Stimulated activated CD4-positive, alpha-beta T cell treated with anti-CD3 and anti-CD28 coated beads, Interleukin-1b, Interleukin-23, amount 100 ng/mL, for 4 hours (primary cell): ENCODE measurements at regions not wholly inside any gene's neighbourhood (a gene's known extent, or its start where the extent isn't known, plus 50 kb on each side); places are given as distances from the start of the nearest gene placed in this dataset.
"Not testable (repeated sequence)": the region's sequence is repeated elsewhere in the genome, so short reads cannot be mapped to it uniquely, and the experiment has no call there.

ENCODE experiments used
- DNase-seq, 2 donors: peaks; one replicate each; pipeline ENCODE4 v3.0.0-alpha.2; 2020; ENCODE audit warnings: low read depth in 2 of 2

DNA sequence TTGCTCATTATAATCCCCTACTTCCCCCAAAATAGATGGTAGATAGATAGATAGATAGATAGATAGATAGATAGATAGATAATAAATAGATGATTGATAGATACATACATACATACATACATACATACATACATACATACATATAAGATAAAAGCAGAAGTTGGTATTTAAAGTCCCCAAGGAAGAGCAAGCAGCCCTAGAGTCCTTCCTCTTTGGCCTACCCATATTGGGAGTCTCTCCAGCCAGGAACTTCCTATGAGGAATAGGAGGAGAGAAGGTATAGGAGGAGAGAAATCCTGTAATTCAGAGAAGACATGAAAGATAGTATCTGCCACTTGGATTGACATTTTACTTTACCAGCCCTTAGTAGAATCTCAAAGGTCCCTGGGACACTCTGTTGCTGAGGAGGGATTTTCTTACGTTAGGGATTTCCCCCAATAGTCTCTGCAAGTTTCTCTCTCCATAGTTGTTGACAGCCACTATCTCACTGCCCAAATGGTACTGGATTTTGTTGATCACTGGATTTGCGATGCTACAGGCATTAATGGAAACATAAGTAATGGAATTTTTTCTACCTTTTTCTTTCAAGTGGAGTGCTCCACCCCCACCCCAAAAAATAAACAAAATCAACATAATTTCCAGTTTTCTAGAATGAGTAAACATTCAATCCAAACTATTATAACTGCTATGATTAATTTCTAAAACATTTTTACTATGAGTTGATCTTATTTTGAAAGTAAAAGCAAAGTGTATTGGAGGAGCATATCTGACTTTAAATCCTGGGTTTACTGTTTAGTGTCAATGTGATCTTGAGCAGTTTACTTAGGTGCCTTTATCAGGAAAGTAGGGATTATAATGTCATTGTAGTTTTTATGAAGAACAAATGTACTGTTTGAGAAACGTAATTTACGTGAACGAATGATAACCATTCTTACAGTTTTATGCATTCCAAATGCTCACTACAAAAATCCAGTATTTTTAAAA is 93.2 kb upstream of the TNFSF4 start:
- no peak for DNase-seq

DNA sequence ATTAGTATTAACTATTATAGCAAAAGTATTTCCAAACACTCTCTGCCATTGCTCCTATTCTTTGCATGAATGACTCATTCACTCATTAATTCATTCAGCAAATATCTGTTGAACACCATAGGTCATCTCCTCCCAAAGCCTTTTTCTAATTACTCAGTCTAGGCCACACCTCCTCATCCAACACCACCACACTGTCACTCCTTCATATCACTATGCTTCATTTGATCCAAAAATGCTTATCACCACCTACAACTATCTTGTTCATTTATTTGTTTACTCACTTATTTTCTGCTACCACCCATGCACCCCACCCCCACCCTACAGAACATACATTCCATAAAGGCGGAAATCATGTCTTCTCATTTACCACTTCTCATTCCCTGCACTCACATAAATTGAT is 94.4 kb upstream of the TNFSF4 start:
- no peak for DNase-seq

DNA sequence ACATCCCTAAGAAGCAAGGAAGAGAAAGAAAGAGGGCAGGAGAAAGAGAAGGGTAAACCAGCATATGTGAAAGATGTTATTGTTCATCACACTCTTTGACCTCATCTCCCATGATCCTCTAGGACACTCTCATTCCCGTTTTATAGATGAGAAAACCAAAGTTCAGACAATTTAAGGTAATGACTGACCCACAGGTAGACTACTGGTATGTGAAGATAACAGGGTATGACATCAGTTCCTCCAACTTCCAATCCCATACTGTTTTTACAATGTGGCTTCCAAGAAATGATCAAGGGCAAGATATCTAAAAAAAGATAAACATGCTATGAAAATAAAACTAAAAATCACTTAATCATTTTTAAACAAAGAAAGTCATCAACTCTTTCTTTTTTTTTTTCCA is 95.2 kb upstream of the TNFSF4 start:
- no peak for DNase-seq

DNA sequence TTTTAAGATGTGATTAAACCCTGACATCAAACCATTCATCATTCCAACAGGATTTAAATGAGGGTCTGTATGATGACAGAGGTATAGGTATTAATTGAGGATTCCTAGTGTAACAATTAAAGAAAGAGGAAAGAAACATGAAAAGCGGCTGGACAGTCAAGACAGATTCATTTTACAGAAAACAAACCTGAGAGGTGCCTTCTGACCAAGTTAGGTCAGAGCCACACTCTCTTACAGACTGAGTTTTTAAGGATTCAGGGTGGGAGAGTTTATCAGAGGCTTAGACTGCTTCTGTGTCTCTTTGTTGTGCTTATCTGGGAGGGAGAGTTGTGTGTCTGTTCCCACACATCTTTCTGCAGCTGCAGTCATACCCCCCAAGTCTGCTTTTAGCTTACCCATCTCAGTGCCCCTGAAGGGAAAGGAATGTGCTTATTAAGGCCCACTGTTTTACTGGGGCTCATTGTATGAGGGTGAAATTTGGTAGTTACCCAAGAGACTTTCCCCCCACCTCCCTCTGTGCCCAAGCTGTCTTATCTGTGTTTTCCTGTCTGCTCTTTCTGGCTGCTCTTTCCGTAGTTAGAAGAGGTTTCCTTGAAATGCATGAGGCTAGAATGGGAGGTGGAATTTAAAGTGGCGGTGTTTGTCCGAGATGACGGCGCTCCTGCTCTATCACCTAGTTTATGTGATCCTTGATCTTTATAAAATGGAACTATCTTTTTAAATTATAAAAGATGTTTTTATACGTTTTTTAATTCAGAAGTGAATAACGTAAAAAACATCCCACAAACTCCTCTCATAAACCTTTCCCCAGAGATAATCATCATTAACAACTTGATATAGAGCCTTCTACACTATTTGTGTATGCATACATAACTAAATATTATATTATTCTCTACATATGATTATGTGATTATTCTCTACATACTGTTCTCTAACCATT is 96.0 kb upstream of the TNFSF4 start:
- no peak for DNase-seq

DNA sequence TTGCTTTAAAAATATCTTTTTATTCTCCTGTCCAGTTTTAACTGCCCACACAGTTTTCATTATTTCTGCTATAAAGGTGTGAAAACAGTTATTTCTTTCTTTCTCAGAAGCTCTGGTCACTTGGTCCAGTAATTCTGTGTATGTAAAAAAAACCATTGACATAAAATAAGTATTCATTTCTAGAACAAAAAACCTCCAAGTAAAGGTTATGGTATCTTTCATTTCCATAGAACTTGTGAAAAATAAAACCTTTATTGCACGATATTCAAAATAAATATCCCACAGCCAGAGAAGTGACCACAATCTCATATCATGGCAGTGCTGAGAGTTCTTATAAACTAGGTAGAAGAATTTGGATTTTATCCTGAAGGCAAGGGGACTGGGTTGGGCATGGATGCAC is 96.9 kb upstream of the TNFSF4 start:
- DNase-seq: no peak

DNA sequence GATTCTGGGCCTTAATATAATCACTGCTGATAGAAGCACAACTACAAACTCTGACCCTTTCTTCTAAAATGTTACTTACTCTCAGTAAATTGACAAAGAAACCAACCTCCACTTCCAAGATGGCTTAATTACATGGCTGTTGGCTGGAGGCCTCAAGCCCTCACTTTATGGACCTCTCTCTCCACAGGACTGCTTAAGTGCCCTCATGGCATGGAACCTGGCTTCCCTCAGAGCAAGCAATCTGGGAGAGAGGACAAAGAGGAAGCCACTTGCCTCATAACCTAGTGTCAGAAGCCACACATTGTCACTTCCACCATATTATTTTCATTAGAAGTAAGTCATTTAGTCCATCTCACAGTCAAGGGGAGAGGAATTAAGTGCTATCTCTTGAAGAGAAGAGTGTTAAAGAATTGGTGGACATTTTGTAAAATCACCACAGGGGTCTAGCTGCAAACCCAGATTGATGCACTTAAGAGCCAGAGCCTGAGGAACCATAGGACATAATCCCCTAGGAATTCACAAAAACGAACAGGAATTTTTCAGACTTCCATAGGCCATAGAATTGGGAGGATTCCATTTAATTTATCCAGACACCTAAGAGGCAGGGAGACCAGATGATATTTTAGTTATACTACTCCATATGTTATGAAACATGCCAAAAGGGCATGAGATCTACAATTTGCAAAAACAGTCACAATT is 97.5 kb upstream of the TNFSF4 start:
- no peak for DNase-seq

DNA sequence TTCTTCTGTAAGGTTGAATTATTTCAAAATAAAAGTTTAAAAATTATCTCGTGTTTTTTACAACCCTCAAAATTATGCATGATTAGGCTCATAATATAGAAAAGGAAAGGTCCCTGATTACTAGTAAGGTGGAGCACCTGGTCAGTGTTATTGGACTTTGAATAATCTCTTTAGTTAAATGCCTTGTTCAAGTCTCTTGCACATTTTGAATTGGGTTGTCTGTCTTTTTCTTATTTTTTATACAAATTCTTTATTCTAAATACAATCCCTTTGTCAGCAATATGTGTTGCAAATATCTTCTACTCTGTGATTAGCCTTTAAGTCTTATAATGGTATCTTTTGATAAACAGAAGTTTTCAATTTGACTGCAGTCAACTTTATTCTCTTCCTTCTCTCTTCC is 100.7 kb upstream of the TNFSF4 start:
- no peak for DNase-seq

DNA sequence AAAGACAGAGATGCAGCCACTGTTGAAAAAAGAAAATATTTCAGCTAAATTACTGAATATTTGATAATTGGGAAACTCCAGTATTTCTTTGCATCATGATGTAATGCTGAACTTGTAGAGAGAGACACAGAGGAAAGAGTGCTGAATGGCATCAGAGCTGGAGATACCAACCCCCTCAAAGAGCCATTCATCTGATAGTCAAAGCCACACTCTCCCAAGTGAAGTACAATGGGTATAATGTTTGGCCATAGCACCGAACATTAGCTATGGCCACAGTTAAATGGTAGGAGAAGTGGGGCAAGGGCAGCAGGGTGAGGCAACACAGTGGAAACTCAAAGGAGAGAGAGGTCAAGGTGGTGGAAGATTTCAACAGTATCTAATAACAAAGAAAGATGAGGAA is 107.5 kb upstream of the TNFSF4 start:
- DNase-seq: no peak

DNA sequence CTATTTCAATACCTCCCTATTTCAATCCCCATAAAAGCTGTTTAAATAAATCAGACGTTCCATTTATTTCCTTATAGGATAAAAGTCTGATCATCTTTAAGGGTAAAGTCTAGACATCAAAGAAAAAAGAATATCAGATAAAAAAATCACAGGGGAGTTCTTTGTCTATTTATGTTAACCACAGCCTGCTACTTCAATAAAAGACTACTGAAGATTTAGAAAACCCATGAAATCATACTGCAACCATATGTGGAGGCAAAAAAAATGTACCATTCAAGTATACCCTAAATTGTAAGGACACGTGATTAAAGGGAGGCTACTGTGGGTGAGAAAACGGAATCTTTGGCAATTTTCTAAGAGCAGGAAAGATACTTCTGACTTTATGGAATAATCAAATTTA is 108.2 kb upstream of the TNFSF4 start:
- no peak for DNase-seq

DNA sequence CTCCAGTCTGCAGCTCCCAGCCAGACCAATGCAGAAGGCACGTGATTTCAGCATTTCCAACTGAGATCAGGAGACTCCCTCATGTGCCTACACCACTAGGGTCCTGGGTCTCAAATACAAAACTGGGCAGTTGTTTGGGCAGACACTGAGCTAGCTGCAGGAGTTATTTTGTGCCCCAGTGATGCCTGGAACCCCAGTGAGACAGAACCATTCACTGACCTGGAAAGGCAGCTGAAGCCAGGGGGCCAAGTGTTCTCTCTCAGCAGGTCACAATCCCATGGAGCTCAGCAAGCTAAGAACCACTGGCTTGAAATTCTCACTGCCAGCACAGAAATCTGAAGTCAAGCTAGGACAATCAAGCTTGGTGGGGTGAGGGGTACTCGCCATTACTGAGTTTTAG is 111.7 kb upstream of the TNFSF4 start:
- no peak for DNase-seq

DNA sequence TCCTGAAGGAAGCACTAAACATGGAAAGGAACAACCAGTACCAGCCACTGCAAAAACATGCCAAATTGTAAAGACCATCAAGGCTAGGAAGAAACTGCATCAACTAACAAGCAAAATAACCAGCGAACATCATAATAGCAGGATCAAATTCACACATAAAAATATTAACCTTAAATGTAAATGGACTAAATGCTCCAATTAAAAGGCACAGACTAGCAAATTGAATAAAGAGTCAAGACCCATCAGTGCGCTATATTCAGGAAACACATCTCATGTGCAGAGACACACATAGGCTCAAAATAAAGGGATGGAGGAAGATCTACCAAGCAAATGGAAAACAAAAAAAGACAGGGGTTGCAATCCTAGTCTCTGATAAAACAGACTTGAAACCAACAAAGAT is 117.2 kb upstream of the TNFSF4 start:
- not testable (repeated sequence) for DNase-seq

DNA sequence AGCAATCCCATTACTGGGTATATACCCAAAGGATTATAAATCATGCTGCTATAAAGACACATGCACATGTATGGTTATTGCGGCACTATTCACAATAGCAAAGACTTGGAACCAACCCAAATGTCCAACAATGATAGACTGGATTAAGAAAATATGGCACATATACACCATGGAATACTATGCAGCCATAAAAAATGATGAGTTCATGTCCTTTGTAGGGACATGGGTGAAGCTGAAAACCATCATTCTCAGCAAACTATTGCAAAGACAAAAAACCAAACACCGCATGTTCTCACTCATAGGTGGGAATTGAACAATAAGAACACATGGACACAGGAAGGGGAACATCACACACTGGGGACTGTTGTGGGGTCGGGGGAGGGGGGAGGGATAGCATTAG is 120.9 kb upstream of the TNFSF4 start:
- DNase-seq: not testable (repeated sequence)

DNA sequence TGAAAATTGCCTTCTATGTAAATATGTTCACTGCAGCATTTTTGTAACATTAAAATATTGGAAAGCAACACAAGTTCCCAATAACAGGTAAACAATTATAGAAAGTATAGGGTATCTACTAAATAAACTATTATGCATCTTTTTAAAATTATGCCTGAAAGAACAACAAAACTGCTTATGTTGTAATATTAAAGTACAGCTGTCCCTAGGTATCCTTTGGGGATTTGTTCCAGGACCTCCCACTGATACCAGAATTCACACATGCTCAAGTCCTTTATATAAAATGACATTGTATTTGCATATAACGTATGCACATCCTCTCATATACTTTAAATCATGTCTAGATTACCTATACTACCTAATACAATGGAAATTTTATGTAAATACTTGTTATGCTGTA is 121.8 kb upstream of the TNFSF4 start:
- DNase-seq: no peak

DNA sequence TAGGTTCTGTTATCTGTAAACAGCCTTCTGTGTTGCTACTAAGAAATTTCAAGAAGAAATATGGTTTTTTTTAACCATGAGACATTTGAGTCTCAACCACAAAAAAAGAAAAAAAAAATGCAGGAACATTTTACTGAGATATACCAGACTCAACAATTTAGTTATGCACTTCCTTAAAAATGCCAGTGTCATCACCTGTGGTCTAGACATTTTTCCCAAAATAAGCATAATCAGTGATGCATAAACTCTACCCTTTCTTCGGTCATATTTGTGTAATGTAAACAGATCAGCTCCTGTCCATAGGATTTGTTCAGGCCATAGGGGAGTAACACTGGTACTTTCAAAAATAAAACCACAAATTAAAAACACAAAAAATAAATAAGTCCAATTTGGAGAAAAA is 122.6 kb upstream of the TNFSF4 start:
- no peak for DNase-seq

DNA sequence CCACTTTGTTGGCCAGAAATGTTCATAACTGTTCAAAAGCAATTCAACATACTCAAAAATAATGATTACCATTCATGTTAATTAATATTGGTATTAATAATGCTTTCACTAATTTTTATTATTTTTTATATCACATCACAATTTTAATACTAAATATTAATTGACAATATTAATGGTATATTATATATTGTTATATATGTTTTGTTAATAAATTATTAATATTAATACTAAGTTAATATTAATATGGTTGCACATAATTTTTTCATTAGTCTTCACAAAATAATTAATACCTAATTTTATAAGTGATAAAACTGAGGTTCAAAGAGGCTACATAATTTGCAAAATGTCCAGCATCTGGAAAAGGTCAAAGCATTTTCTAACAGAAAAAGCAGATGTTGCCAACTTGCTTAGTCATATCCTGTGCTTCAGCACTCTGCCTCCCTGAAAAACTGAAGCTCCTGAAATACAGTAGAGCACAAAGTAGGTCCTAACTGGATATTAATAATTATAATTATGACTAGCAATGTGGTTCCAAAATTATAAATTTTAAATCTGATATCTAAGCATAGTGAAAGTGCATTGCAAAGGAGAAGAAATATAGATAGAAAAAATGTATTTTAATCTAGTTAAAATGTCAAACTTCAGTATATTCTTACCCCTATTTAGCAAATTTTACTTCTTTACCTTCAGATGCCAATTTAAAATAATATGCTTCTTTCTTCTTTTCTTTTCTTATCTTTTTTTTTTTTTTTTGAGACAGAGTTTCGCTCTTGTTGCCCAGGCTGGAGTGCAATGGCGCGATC is 123.2 kb upstream of the TNFSF4 start:
- DNase-seq: no peak

DNA sequence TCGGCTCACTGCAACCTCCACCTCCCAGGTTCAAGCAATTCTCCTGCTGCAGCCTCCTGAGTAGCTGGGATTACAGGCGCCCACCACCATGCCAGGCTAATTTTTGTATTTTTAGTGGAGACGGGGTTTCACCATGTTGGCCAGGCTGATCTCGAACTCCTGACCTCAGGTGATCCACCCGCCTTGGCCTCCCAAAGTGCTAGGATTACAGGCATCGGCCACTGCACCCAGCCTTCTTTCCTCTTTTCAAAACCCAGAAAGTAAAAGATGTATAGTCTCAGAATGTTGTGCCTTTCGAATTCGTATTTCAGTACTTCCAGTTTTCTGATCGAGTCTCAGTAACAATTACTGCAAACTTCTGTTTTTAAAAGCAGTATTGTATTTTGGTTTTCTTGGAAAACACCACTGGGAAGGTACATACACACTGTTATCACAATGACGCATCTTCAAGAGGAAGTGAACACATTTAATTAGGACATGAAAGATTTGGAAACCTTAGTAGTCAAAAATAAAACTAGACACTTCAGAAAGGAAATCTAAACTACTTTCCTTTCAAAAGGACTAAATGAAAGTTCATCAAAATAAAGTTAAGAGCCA is 123.9 kb upstream of the TNFSF4 start:
- DNase-seq: not testable (repeated sequence)

DNA sequence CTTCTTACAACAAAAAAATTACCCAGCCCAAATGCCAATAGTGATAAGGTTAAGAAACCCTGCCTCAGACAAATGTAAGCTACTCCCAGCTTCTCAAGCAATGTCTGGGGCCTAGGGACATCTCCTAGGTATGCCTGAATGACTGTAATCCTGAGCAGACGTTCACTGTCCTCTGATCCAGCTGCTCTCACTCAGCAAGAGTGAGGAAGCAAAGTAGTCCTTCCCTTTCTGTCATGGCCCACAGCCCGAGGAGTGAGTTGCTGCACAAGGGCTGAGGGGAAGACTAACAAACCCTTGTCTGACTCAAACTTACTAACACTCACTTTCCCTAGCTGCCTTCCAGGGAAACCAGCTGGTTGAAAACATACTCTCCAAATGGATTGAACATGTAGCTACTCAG is 124.9 kb upstream of the TNFSF4 start:
- DNase-seq: no peak

DNA sequence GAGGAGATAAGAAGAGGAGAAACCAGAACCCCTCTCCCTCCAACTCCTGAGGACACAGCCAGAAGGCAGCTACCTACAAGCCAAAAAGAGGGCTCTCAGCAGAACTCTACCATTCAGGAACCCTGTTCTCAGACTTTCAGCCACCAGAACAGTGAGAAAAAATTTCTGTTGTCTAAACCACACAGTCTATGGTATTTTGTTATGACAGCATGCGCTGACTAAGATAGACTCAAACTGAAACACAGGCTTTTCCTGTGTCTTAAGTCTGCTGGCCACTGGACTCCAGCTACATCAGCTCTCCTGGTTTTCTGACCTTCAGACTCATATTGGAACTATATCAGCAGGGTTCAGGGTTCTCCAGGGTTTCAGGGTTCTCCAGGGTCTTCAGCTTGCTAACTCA is 126.5 kb upstream of the TNFSF4 start:
- no peak for DNase-seq

DNA sequence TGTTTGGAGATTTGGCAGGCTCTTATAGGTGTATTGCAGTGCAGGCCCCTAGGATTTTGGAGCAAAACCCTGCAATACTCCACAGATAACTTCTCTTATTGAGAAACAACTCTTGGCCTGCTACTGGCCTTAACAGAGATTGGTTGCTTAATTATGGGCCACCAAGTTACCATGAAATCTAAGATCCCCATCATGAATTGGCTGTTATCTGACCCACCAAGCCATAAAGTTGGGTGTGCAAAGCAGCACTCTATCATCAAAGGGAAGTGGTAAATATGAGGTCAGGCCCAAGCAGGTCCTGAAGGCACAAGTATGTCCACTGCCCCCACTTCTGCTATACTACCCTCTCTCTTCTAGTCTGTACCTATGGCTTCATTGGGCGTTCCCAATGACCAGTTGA is 130.0 kb upstream of the TNFSF4 start:
- no peak for DNase-seq

DNA sequence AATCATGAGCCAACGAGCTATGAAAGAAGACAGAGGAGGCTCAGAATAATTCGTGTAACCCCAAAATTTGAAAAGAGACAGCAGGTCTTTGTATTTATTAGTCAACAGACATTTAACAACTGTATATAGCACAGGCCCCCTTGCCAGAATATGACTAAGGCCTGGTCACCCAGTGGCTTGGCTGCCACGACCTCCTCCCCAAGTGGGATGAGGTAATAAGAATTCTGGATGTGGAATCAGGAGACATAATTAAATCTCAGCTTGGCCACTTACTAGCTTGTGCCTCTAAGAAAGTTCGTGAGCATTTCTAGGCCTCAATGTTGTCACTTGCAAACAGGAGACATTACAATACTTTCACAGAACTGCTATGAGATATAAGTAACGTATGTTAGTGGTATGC is 134.2 kb upstream of the TNFSF4 start:
- DNase-seq: no peak

DNA sequence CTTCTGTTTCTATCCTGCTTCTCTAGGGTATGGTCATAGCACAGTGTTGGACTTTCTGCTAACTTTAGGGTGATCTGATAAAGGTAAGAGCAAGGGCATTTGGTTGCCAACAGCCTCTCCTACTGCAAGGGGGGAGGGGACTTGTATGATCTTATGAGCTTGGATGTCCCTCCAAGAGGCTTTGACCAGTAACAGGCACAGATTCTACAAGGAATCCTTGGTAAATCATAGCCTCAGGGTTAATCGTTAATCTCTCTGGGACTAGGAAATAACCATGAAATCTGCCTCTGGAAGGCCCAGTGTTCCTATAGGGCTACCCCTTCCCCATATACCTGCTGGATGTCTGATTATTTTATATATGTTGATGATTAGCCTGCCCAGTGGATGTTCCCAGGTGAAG is 134.8 kb upstream of the TNFSF4 start:
- no peak for DNase-seq
